SK-N-SH (cell line): ENCODE measurements at regions not wholly inside any gene's neighbourhood (a gene's known extent, or its start where the extent isn't known, plus 50 kb on each side); places are given as distances from the start of the nearest gene placed in this dataset.

Experiments used
- CTCF ChIA-PET: fragments of 300-600, 350-600 bp; formaldehyde crosslinking; extraction: SDS; loops from one replicate; lab custom pipeline; 2021; lab: Yijun Ruan, JAX
- POLR2A ChIA-PET: fragments of 350-600 bp; sonication (Branson Sonifier 250); formaldehyde crosslinking; extraction: SDS; loops from one replicate; lab custom pipeline; 2020; ENCODE audit warnings: antibody characterized with exemption, inconsistent platforms; lab: Yijun Ruan, JAX
- DNase-seq: peaks from one replicate; pipeline ENCODE4 v3.0.0; 2012
- H2AFZ ChIP-seq: fragments of 200-600 bp; sonication (generic); 2 replicates; pipeline ENCODE4 v1.8.1; 2016; ENCODE audit warnings: antibody characterized with exemption, mild to moderate bottlenecking, low read depth
- H3F3A ChIP-seq: fragments of 200-600 bp; sonication (generic); replicated peaks from 2 replicates; pipeline ENCODE3; 2016; ENCODE audit warnings: antibody characterized with exemption, mild to moderate bottlenecking; ENCODE audit not compliant: insufficient read depth
- H3K27ac ChIP-seq, 2 experiments: fragments of 200-500 bp in 1 of 2; fragments of 200-600 bp in 1 of 2; sonication (Bioruptor generic) in 1 of 2; sonication (generic), shearing (Covaris generic) in 1 of 2; 2 replicates each; pipeline versions ENCODE4 v1.5.1 to v1.6.1; 2014 to 2016; ENCODE audit warnings: low read depth in 2 of 2, inconsistent platforms in 1 of 2, low read length in 1 of 2, mild to moderate bottlenecking in 1 of 2, mixed read lengths in 1 of 2
- H3K27me3 ChIP-seq: fragments of 200-600 bp; sonication (generic), shearing (Covaris generic); 2 replicates; pipeline ENCODE4 v1.6.1; 2016; ENCODE audit warnings: mixed run types; ENCODE audit not compliant: insufficient read depth
- H3K36me3 ChIP-seq, 2 experiments: fragments of 200-500 bp in 1 of 2; fragments of 200-600 bp in 1 of 2; sonication (Bioruptor generic) in 1 of 2; sonication (generic) in 1 of 2; replicated peaks in 1 of 2; 2 replicates each; pipeline versions ENCODE3 to v1.5.1; 2014 to 2016; ENCODE audit warnings: low read length in 1 of 2, mild to moderate bottlenecking in 1 of 2; ENCODE audit not compliant: insufficient read depth in 2 of 2, control insufficient read depth in 1 of 2
- H3K4me1 ChIP-seq, 2 experiments: fragments of 200-500 bp in 1 of 2; fragments of 200-600 bp in 1 of 2; sonication (Bioruptor generic) in 1 of 2; sonication (generic), shearing (Covaris generic) in 1 of 2; 2 replicates each; pipeline versions ENCODE4 v1.5.1 to v1.6.1; 2014 to 2016; ENCODE audit warnings: low read depth in 1 of 2, low read length in 1 of 2, mixed run types in 1 of 2; ENCODE audit not compliant: insufficient read depth in 2 of 2, control insufficient read depth in 1 of 2
- H3K4me2 ChIP-seq: fragments of 200-600 bp; sonication (generic), shearing (Covaris generic); 2 replicates; pipeline ENCODE4 v1.6.1; 2017; ENCODE audit warnings: mixed run types
- H3K4me3 ChIP-seq, 2 experiments: fragments of 200-500 bp in 1 of 2; fragments of 200-600 bp in 1 of 2; sonication (Bioruptor generic) in 1 of 2; sonication (generic), shearing (Covaris generic) in 1 of 2; 2 replicates each; pipeline versions ENCODE4 v1.5.1 to v1.8.1; 2014 to 2016; ENCODE audit warnings: low read depth in 2 of 2, inconsistent platforms in 1 of 2, low read length in 1 of 2, mild to moderate bottlenecking in 1 of 2, mixed read lengths in 1 of 2, moderate library complexity in 1 of 2
- H3K79me2 ChIP-seq: fragments of 200-600 bp; sonication (generic); 2 replicates; pipeline ENCODE4 v1.8.1; 2017; ENCODE audit warnings: mild to moderate bottlenecking; ENCODE audit not compliant: insufficient read depth
- H3K9ac ChIP-seq: fragments of 200-600 bp; sonication (generic); 2 replicates; pipeline ENCODE4 v1.6.1; 2017; ENCODE audit warnings: mixed run types
- H3K9me2 ChIP-seq: fragments of 200-600 bp; sonication (generic); 2 replicates; pipeline ENCODE4 v1.6.1; 2017; ENCODE audit warnings: mixed run types
- H3K9me3 ChIP-seq: fragments of 200-600 bp; sonication (generic); 2 replicates; pipeline ENCODE4 v1.6.1; 2017; ENCODE audit warnings: mixed run types, mild to moderate bottlenecking, moderate library complexity
- H4K20me1 ChIP-seq: fragments of 200-600 bp; sonication (generic); 2 replicates; pipeline ENCODE4 v1.6.1; 2017; ENCODE audit warnings: mild to moderate bottlenecking, mixed run types; ENCODE audit not compliant: insufficient read depth
- ELF1 ChIP-seq: IDR thresholded peaks from 2 replicates; pipeline ENCODE4 v1.4.0; 2012
- EP300 ChIP-seq, 2 experiments: IDR thresholded peaks; 2 replicates each; pipeline versions ENCODE4 v1.4.0 to v1.6.1; 2012; ENCODE audit warnings: borderline replicate concordance in 1 of 2, low read depth in 1 of 2, low read length in 1 of 2
- FOXJ3 ChIP-seq: sonication (generic); formaldehyde crosslinking; IDR thresholded peaks from 2 replicates; pipeline ENCODE4 v1.5.1; 2020; ENCODE audit warnings: mild to moderate bottlenecking, missing genetic modification reagents
- FOXM1 ChIP-seq: IDR thresholded peaks from 2 replicates; pipeline ENCODE4 v1.4.0; 2012; ENCODE audit warnings: low read depth, mild to moderate bottlenecking
- GABPA ChIP-seq: IDR thresholded peaks from 2 replicates; pipeline ENCODE4 v1.4.0; 2012; ENCODE audit warnings: low read depth, mild to moderate bottlenecking
- MXI1 ChIP-seq: IDR thresholded peaks from 2 replicates; pipeline ENCODE4 v1.6.1; 2012; ENCODE audit warnings: mild to moderate bottlenecking, low read depth, low read length, improper control_type of control experiment
- NFIC ChIP-seq: IDR thresholded peaks from 2 replicates; pipeline ENCODE4 v1.4.0; 2012; ENCODE audit warnings: borderline replicate concordance
- NRF1 ChIP-seq: IDR thresholded peaks from 2 replicates; pipeline ENCODE4 v1.6.1; 2012; ENCODE audit warnings: low read depth, mild to moderate bottlenecking, low read length
- RCOR1 ChIP-seq: fragments of 150-350 bp; IDR thresholded peaks from 2 replicates; pipeline ENCODE4 v1.6.1; 2017; ENCODE audit warnings: antibody characterized with exemption, low read length
- RXRA ChIP-seq: IDR thresholded peaks from 2 replicates; pipeline ENCODE4 v1.4.0; 2012; ENCODE audit warnings: low read depth, mild to moderate bottlenecking, borderline replicate concordance
- WGBS: methylation state at CpG from one replicate; pipeline ENCODE4 v1.1.6; 2017; ENCODE audit warnings: low lambda C conversion rate; 5-methylcytosine and 5-hydroxymethylcytosine counted together
- TF ChIP-seq, protein P1 (sequence below): fragments of 150-350 bp; IDR thresholded peaks from 2 replicates; pipeline ENCODE4 v1.6.1; 2016; ENCODE audit warnings: mild to moderate bottlenecking, low read depth, low read length
- TF ChIP-seq, protein P2 (sequence below): IDR thresholded peaks from 2 replicates; pipeline ENCODE4 v1.4.0; 2012; ENCODE audit warnings: low read depth, borderline replicate concordance
- TF ChIP-seq, protein P3 (sequence below): IDR thresholded peaks from 2 replicates; pipeline ENCODE4 v1.4.0; 2012; ENCODE audit warnings: low read depth
- TF ChIP-seq, protein P4 (sequence below): fragments of 200-600 bp; sonication (generic); IDR thresholded peaks from 2 replicates; pipeline ENCODE4 v1.6.1; 2017; ENCODE audit warnings: antibody characterized with exemption, mild to moderate bottlenecking, moderate library complexity
- TF ChIP-seq, protein P5 (sequence below): IDR thresholded peaks from 2 replicates; pipeline ENCODE4; 2012

DNA sequence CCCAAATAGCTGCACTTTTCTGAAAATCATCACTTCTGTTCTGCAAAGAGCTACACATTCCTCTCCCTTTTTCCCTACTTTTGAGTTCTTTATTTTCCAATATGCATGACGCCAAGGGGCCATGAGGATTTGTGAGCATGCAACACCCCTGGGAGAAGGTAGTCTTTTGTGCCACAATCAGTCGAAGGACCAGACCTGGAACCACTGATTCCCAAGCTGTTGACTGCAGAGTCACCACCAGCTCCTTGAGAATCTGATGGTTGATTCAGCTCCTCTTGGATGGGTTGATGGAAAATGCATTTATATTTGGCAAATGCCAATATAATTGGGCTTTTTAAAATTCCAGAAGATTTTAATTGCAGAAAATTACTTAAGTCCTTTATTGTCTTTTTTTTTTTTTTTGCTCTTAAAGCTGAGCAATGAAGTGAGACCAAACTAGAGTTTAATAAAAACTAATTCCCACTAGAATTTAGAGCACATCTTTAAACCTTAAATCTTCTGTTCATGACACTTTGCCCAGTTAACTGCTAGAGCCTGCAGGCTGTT, 554.1 kb downstream of the TNS3 start:
- TF ChIP-seq, protein P1, sequence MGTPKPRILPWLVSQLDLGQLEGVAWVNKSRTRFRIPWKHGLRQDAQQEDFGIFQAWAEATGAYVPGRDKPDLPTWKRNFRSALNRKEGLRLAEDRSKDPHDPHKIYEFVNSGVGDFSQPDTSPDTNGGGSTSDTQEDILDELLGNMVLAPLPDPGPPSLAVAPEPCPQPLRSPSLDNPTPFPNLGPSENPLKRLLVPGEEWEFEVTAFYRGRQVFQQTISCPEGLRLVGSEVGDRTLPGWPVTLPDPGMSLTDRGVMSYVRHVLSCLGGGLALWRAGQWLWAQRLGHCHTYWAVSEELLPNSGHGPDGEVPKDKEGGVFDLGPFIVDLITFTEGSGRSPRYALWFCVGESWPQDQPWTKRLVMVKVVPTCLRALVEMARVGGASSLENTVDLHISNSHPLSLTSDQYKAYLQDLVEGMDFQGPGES: no peak
- TF ChIP-seq FOXM1 (no peak), EP300 (IDR thresholded peaks at IDR 0.05; ENCODE audit: borderline replicate concordance in 1 of 2, low read depth in 1 of 2, low read length in 1 of 2) (no peak), GABPA (no peak), RCOR1 (no peak), MXI1 (no peak), NRF1 (no peak), ELF1 (no peak), FOXJ3 (CRISPR knock-in tag) (no peak), NFIC (no peak), RXRA (no peak)
- TF ChIP-seq, protein P2, sequence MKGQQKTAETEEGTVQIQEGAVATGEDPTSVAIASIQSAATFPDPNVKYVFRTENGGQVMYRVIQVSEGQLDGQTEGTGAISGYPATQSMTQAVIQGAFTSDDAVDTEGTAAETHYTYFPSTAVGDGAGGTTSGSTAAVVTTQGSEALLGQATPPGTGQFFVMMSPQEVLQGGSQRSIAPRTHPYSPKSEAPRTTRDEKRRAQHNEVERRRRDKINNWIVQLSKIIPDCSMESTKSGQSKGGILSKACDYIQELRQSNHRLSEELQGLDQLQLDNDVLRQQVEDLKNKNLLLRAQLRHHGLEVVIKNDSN: no peak
- TF ChIP-seq, protein P3, sequence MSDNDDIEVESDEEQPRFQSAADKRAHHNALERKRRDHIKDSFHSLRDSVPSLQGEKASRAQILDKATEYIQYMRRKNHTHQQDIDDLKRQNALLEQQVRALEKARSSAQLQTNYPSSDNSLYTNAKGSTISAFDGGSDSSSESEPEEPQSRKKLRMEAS: no peak
- TF ChIP-seq, protein P4, sequence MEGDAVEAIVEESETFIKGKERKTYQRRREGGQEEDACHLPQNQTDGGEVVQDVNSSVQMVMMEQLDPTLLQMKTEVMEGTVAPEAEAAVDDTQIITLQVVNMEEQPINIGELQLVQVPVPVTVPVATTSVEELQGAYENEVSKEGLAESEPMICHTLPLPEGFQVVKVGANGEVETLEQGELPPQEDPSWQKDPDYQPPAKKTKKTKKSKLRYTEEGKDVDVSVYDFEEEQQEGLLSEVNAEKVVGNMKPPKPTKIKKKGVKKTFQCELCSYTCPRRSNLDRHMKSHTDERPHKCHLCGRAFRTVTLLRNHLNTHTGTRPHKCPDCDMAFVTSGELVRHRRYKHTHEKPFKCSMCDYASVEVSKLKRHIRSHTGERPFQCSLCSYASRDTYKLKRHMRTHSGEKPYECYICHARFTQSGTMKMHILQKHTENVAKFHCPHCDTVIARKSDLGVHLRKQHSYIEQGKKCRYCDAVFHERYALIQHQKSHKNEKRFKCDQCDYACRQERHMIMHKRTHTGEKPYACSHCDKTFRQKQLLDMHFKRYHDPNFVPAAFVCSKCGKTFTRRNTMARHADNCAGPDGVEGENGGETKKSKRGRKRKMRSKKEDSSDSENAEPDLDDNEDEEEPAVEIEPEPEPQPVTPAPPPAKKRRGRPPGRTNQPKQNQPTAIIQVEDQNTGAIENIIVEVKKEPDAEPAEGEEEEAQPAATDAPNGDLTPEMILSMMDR: no peak
- TF ChIP-seq, protein P5, sequence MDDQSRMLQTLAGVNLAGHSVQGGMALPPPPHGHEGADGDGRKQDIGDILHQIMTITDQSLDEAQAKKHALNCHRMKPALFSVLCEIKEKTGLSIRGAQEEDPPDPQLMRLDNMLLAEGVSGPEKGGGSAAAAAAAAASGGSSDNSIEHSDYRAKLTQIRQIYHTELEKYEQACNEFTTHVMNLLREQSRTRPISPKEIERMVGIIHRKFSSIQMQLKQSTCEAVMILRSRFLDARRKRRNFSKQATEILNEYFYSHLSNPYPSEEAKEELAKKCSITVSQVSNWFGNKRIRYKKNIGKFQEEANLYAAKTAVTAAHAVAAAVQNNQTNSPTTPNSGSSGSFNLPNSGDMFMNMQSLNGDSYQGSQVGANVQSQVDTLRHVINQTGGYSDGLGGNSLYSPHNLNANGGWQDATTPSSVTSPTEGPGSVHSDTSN: no peak
- Histone ChIP-seq H3K27me3 (no peaks in the 10 kb centered on the region), H3K4me1 (no peaks in the 10 kb centered on the region; a peak in 1 of 4 replicates), H3K9ac (no peak overlapping the region), H3K9me2 (no peaks in the 10 kb centered on the region), H4K20me1 (no peaks in the 10 kb centered on the region), H2AFZ (no peak overlapping the region), H3K4me3 (no peak overlapping the region), H3K36me3 (no peaks in the 10 kb centered on the region), H3K4me2 (no peak overlapping the region), H3F3A (no peaks in the 10 kb centered on the region), H3K79me2 (no peaks in the 10 kb centered on the region), H3K9me3 (no peaks in the 10 kb centered on the region), H3K27ac (no peak overlapping the region)
- CTCF ChIA-PET: no interaction called here
- no peak for DNase-seq
- 50% methylated on average over 2 of the region's 2 CpGs for WGBS
- POLR2A ChIA-PET: no interaction called here
